ES-I3 (cell line): ENCODE measurements at regions not wholly inside any gene's neighbourhood (a gene's known extent, or its start where the extent isn't known, plus 50 kb on each side); places are given as distances from the start of the nearest gene placed in this dataset.
"Not testable (repeated sequence)": the region's sequence is repeated elsewhere in the genome, so short reads cannot be mapped to it uniquely, and the experiment has no call there.

Source experiments
- H3K36me3 ChIP-seq: 2 replicates; pipeline ENCODE4 v1.6.1; 2013; ENCODE audit warnings: mild to moderate bottlenecking, low read length, control low read depth, moderate library complexity; ENCODE audit not compliant: insufficient read depth
- H3K4me1 ChIP-seq: 2 replicates; pipeline ENCODE4 v1.6.1; 2013; ENCODE audit warnings: mild to moderate bottlenecking, control low read depth, low read length; ENCODE audit not compliant: insufficient read depth
- H3K9ac ChIP-seq: 2 replicates; pipeline ENCODE4 v1.6.1; 2013; ENCODE audit warnings: low read depth, mild to moderate bottlenecking, low read length, moderate library complexity
- H3K9me3 ChIP-seq: 2 replicates; pipeline ENCODE4 v1.6.1; 2013; ENCODE audit warnings: mild to moderate bottlenecking, low read length, moderate library complexity; ENCODE audit not compliant: control insufficient read depth, insufficient read depth

DNA sequence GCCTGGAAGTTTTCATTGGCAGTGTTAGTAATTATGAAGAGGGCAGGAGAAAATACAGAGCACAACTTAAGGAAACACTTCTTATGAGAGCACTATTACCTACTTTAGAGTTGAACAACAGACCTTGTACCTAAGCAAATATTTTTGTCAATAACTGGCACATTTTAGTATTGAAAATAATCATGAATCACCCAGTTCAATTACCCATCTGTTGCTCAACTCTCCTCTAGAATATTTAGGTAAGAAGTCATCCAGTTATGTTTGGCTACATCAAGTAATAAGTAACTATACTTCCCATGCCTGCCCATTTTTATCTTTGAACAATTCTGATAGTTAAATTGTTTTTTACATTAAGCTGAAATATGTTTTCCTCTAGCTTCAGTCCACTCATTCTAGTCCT, 893.4 kb downstream of the DIAPH3 start:
- Histone ChIP-seq H3K36me3 (no peaks in the 10 kb centered on the region), H3K9me3 (no peaks in the 10 kb centered on the region), H3K4me1 (peaks cover 6% of the 10 kb centered on the region; the same call in 1 of the 2 replicates), H3K9ac (no peak overlapping the region)

DNA sequence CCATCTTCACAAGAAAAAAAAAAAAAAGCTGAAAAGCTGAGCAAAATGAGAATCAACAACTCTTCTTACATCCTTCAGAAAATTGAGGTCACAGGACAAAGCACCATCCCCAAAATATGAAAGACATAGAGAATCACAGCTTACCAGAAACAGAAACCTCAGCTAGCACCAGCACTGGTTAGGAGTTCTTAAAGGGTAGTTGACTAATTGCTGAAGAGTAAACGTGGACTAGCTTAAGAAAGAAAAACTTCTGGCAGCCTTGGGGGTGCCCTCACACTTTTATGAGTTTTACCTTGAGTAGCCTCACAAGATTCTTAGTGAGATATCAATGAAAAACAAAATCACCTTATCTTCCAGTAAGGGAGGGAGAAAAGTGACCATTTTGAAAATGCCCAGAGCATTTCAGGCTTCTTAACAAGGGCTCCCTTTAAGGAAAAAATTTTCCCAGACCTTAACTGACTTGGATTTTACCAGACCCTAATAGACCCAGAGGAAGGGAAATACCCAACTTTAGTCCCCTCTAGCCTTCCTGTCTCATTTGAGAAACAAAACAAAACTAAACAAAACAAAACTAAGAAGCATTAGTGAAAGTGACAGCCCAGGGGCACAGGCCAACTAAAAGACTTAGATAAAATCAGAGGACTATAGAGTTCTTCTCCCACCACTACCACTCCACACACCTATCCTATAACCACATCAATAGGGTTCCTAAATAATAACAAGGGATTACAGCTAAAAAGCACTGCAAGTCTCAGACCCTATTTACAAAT, 888.6 kb downstream of the DIAPH3 start:
- Histone ChIP-seq H3K4me1 (no peaks in the 10 kb centered on the region), H3K9ac (no peak overlapping the region), H3K9me3 (no peaks in the 10 kb centered on the region), H3K36me3 (no peaks in the 10 kb centered on the region)

DNA sequence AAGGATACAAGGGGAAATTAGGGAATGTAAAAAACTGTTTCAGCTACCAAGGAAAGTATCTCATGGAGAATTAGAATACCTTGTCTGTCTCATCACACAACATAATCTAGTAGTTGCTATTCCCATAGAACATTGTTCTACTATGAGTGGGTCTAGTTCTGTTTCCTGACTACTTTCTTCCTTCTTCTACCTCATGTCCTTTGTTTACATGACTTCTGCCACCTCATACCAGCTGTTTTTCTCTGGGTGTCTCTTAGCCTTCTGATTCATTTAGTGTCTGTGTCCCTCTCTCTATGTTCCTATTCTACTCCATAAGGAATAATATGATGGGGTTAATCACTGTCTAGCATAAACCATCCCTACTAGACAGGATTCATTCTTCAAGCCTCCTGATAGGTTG, 887.3 kb downstream of the DIAPH3 start:
- no peaks in the 10 kb centered on the region for H3K9me3 ChIP-seq
- H3K9ac ChIP-seq: no peak overlapping the region
- no peaks in the 10 kb centered on the region for H3K36me3 ChIP-seq
- H3K4me1 ChIP-seq: no peaks in the 10 kb centered on the region

DNA sequence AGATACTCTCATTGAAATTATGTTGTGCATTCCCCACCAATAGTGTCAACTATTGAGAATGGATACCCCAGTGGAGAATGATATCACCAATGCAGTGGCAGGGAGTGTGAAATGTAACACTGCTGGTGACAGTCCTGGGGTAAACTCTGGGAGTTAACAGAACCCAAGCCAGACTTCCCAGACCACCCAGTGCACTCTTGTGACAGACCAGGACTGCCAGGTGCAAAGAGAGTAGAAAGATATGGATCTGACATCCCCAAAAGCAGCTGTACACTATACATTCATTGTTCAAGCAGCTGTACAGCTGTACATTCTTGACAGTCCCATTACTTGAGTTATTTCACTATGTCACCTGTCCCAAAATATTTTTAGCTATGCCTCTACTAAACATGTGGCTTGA, 886.6 kb downstream of the DIAPH3 start:
- no peaks in the 10 kb centered on the region for H3K36me3 ChIP-seq
- H3K9me3 ChIP-seq: no peaks in the 10 kb centered on the region
- no peaks in the 10 kb centered on the region for H3K4me1 ChIP-seq
- no peak overlapping the region for H3K9ac ChIP-seq

DNA sequence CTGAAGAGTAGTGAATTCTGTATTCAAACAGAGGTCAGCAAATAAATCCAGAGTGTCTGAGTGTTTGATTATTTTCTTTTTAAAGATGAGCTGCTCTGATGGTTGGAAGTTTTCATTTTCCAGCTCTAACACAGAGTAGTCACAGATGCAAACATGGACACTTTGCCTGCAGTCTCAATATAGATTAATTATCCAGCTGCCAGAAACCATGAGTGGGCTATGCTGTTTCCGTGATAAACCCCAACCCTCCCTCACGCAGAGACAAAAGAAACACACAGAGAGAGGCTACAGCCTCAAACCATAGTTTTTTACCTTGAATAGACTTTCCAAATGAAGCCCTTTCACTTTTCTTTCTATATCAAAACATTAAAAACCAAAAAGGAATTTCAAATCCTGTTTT, 884.7 kb downstream of the DIAPH3 start:
- no peaks in the 10 kb centered on the region for H3K9me3 ChIP-seq
- H3K4me1 ChIP-seq: no peaks in the 10 kb centered on the region
- H3K36me3 ChIP-seq: no peaks in the 10 kb centered on the region
- H3K9ac ChIP-seq: no peak overlapping the region

DNA sequence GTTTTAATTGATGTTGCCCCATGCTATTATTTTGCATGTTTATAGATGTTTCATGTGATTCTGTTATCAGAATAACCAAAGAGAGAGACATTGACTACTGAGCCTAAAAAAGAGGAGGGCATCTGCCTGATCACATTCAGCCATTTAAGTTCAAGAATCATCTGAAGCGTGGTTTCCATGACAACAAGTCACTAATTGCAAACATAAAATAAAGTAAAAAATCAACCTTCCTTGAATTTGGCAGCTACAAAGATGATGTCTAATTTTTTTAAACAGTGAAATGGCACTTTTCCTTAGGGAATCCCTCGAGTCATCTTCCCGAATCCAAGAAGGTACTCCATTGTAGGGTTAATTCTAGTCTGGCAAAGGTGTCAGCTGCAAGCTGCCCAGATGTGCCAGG, 884.2 kb downstream of the DIAPH3 start:
- Histone ChIP-seq H3K36me3 (no peaks in the 10 kb centered on the region), H3K9ac (no peak overlapping the region), H3K4me1 (no peaks in the 10 kb centered on the region), H3K9me3 (no peaks in the 10 kb centered on the region)

DNA sequence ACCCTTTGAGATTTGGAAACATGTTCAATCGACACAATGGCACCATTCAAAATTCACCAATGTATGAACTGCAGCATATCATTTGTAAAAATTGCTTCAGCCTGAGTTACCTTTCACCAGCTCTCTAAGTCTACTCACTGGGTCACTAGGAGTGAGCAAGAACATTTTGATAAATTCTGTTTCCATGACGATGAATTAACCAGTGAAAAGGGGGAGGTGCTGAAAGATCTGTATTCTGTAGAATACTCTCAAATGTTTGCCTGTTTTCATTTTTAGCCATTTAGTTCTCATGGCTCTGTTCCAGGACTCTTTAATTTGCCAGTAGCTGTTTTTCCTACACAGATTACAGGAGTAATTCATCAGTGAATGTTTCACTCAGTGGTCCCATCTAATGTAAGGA, 883.4 kb downstream of the DIAPH3 start:
- H3K36me3 ChIP-seq: no peaks in the 10 kb centered on the region
- no peaks in the 10 kb centered on the region for H3K4me1 ChIP-seq
- no peak overlapping the region for H3K9ac ChIP-seq
- no peaks in the 10 kb centered on the region for H3K9me3 ChIP-seq

DNA sequence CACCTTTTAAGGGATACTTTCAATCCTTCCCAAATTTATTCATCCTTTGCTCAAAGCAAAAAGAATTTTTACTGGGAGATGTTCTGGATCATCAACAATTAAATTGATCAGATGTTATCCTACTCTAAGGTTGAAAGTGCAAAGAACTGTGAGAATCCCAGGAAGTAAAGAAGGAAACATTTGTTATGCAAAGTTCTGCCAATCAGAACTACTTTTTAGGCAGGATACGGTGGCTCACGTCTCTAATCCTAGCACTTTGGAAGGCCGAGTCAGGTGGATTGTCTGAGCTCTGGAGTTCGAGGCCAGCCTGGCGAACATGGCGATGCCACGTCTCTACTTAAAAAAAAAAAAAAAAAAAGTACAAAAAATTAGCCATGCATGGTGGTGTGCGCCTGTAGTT, 882.3 kb downstream of the DIAPH3 start:
- no peaks in the 10 kb centered on the region for H3K36me3 ChIP-seq
- H3K9me3 ChIP-seq: no peaks in the 10 kb centered on the region
- H3K4me1 ChIP-seq: no peaks in the 10 kb centered on the region
- H3K9ac ChIP-seq: no peak overlapping the region

DNA sequence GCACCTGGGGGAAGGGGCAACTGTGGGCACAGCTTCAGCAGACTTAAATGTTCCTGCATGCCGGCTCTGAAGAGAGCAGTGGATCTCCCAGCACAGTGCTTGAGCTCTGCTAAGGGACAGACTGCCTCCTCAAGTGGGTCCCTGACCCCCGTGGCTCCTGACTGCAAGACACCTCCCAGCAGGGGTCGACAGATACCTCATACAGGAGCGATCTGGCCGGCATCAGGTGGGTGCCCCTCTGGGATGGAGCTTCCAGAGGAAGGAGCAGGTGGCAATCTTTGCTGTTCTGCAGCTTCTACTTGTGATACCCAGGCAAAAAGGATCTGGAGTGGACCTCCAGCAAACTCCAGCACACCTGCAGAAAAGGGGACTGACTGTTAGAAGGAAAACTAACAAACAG, 871.5 kb downstream of the DIAPH3 start:
- not testable (repeated sequence) for H3K9ac ChIP-seq, H3K9me3 ChIP-seq, H3K36me3 ChIP-seq, H3K4me1 ChIP-seq

DNA sequence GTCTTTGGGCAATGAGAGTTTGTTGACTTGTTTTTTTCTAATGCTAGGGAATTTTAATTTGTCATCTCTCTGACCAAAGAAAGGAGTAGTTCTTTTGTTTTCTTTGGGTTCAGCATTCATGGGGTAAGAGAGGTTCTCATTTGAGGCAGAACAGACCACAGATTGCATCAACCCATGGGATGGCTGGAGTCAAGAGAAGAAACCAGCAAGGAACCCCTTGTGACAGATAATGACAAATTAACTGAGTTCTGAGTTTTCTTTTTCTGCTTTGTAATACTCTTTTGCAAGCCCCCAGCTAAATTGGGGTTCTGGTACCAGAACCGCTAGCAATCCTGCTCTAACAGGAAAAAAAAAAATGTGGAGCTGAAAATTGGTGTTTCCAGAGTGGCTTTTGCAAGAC, 864.1 kb downstream of the DIAPH3 start:
- Histone ChIP-seq H3K36me3 (no peaks in the 10 kb centered on the region), H3K9ac (no peak overlapping the region), H3K4me1 (no peaks in the 10 kb centered on the region), H3K9me3 (no peaks in the 10 kb centered on the region)

DNA sequence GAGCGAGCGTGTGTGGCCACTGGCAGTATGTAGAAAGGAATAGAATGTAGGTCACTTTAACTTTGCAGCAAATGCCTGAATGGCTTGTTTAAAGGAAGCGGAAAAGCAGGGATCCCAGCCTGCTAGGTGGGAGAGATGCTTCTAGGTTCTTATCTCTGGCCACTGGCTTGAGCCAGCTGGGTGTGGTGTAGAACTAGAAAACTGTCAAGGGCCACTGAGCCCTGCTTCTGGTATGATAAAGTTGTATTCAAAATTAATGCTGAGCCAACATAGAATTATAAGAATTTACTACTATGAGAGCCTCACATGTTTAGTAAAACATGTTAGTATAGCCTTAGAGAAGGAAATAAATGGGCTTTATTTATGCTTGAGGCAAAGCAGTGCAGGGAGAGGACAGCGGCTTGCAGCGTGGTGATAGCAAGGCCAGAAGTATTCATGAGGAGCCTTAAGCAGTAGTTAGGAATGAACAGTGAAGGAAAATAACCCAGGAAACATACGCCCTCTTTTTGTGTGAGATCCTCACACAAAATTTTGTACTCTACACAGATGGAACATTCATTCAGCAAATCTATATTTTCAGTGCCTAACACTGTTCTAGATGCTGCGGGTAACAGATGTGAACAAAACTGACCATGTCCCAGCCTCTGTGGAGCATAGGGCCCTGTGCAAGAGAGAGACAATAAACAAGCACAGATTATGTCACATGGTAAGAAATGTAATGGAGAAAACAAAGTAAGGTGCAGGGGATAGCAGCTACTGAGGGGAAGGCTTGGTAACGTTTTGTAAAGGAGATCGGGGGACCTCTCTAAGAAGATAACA, 863.2 kb downstream of the DIAPH3 start:
- Histone ChIP-seq H3K36me3 (no peaks in the 10 kb centered on the region), H3K9ac (no peak overlapping the region), H3K4me1 (no peaks in the 10 kb centered on the region), H3K9me3 (no peaks in the 10 kb centered on the region)

DNA sequence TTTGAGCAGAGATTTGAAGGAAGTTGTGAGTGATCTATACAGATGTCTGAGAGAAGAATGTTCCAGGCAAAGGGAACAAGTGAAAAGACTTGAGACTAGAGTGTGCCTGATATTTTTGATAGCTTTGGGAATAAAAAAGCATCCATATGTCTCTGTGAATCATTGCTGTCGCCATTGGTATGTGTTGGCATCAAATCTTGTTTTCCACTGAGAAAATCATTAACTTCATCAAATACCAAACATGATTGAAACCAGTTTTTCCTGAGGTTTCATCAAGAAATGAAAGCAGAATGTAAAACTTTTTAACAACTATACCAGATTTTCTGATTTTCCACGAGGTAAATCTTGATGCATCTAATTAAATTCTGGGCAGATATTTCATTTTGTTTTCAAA, 862.6 kb downstream of the DIAPH3 start:
- H3K9me3 ChIP-seq: no peaks in the 10 kb centered on the region
- H3K36me3 ChIP-seq: no peaks in the 10 kb centered on the region
- no peaks in the 10 kb centered on the region for H3K4me1 ChIP-seq
- no peak overlapping the region for H3K9ac ChIP-seq

DNA sequence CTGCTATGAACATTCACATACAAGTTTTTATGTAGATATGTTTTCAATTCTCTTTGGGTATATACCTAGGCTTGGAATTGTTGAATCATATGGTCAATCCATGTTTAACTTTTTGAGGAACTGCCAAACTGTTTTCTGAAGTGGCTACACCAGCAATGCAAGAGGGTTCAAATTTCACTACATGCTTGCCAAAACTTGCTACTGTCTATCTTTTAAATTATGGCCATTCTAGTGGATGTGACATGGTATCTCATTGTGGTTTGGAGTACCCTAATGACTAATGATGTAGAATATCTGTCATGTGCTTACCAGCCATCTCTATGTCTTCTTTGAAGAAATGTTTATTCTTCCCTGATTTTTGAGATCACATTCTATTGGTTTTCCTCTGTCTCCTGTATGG, 860.3 kb downstream of the DIAPH3 start:
- Histone ChIP-seq H3K36me3 (no peaks in the 10 kb centered on the region), H3K9me3 (no peaks in the 10 kb centered on the region), H3K9ac (no peak overlapping the region), H3K4me1 (no peaks in the 10 kb centered on the region)

DNA sequence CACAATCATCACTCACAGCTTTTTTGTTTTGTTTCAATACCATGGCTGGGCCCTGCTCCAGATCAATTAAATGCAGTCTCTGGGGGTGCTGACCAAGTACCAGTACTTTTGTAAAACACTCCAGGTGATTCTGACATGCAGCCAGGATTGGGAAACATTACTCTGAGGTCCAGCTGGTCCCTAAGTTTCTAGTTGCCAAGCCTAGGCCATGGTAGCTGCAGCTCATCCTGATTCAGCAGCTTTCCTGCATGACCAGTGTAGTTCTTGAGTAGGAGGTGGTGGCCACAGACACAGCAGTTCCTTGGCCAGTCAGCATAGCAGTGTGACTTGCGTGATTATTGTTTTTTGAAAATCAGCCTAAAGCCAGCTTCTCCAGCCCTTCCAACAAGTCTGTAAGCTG, 859.1 kb downstream of the DIAPH3 start:
- no peaks in the 10 kb centered on the region for H3K4me1 ChIP-seq
- no peak overlapping the region for H3K9ac ChIP-seq
- H3K9me3 ChIP-seq: no peaks in the 10 kb centered on the region
- H3K36me3 ChIP-seq: no peaks in the 10 kb centered on the region

DNA sequence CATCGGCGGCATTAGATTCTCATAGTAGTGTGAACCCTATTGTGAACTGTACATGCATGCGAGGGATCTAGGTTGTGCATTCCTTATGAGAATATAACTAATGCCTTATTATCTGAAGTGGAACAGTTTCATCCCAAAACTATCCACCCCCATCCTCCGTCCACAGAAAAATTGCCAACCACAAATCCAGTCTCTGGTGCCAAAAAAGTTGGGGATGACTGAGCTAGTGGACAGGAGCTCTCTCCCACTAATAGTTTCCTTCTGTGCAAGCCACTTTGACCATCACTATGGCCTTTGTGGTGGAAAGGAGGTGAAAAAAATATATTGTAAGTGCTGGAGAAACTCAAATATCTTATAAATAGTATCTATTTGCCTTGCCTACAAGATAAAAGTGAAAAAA, 857.8 kb downstream of the DIAPH3 start:
- Histone ChIP-seq H3K9me3 (no peaks in the 10 kb centered on the region), H3K36me3 (no peaks in the 10 kb centered on the region), H3K9ac (no peak overlapping the region), H3K4me1 (no peaks in the 10 kb centered on the region)
